H1 (cell line): ENCODE measurements at regions not wholly inside any gene's neighbourhood (a gene's known extent, or its start where the extent isn't known, plus 50 kb on each side); places are given as distances from the start of the nearest gene placed in this dataset.

Experiments
- CTCF ChIA-PET: fragments of 300-600 bp; sonication (Branson Sonifier 250); formaldehyde crosslinking; loops from one replicate; lab custom pipeline; 2021; ENCODE audit not compliant: partially characterized antibody; lab: Charles Lee
- POLR2A ChIA-PET: fragments of 300-600 bp; sonication (Branson Sonifier 250); formaldehyde crosslinking; loops from one replicate; lab custom pipeline; 2021; ENCODE audit warnings: inconsistent platforms; ENCODE audit not compliant: partially characterized antibody; lab: Charles Lee
- DNase-seq, 2 experiments: peaks; one replicate each; pipeline versions ENCODE4 v3.0.0 to v3.0.0-alpha.2; 2010 to 2022; ENCODE audit warnings: low spot score in 2 of 2, low read depth in 1 of 2, mixed read lengths in 1 of 2
- FAIRE-seq: peaks from 2 replicates; lab custom pipeline; 2011; peaks lifted over from hg19 to GRCh38; lab: Jason Lieb, UNC
- H2AFZ ChIP-seq: 2 replicates; pipeline ENCODE4 v1.8.1; 2012; ENCODE audit warnings: low read length, inconsistent platforms
- H2AK5ac ChIP-seq: 2 replicates; pipeline ENCODE4 v1.6.1; 2013; ENCODE audit warnings: low read depth, low read length
- H2BK120ac ChIP-seq: replicated peaks from 2 replicates; pipeline ENCODE3; 2013; ENCODE audit warnings: low read depth, low read length, inconsistent platforms
- H2BK12ac ChIP-seq: 2 replicates; pipeline ENCODE4 v1.6.1; 2013; ENCODE audit warnings: low read depth, low read length
- H2BK15ac ChIP-seq: 2 replicates; pipeline ENCODE4 v1.6.1; 2013; ENCODE audit warnings: low read length
- H2BK20ac ChIP-seq: 2 replicates; pipeline ENCODE4 v1.6.1; 2013; ENCODE audit warnings: low read length
- H2BK5ac ChIP-seq: 2 replicates; pipeline ENCODE4 v1.6.1; 2013; ENCODE audit warnings: low read depth, low read length
- H3K14ac ChIP-seq: 2 replicates; pipeline ENCODE4 v1.6.1; 2013; ENCODE audit warnings: inconsistent platforms; ENCODE audit not compliant: insufficient read length
- H3K18ac ChIP-seq: 2 replicates; pipeline ENCODE4 v1.6.1; 2013; ENCODE audit warnings: low read length; ENCODE audit errors: extremely low read depth
- H3K23ac ChIP-seq: 2 replicates; pipeline ENCODE4 v1.6.1; 2013; ENCODE audit warnings: inconsistent platforms; ENCODE audit not compliant: insufficient read length
- H3K23me2 ChIP-seq: 2 replicates; pipeline ENCODE4 v1.6.1; 2013; ENCODE audit warnings: low read depth, low read length
- H3K27ac ChIP-seq: 2 replicates; pipeline ENCODE4 v1.6.1; 2011; ENCODE audit warnings: low read depth, low read length, inconsistent platforms
- H3K27me3 ChIP-seq, 4 experiments: replicated peaks in 1 of 4; 1 replicate in 1 of 4; 2 replicates in 3 of 4; pipeline versions ENCODE4 v1.6.1 to v1.8.1; 2011 to 2013; ENCODE audit warnings: low read length in 3 of 4, mild to moderate bottlenecking in 3 of 4, inconsistent platforms in 2 of 4, mixed read lengths in 2 of 4, moderate library complexity in 1 of 4; ENCODE audit not compliant: control insufficient read depth in 3 of 4, insufficient read depth in 3 of 4; ENCODE audit errors: extremely low read depth in 1 of 4
- H3K36me3 ChIP-seq, 4 experiments: 2 replicates each; pipeline versions ENCODE4 v1.6.1 to v1.8.1; 2011 to 2013; ENCODE audit warnings: mild to moderate bottlenecking in 4 of 4, low read length in 3 of 4, moderate library complexity in 2 of 4, control low read depth in 1 of 4, inconsistent platforms in 1 of 4; ENCODE audit not compliant: insufficient read depth in 4 of 4, control insufficient read depth in 2 of 4
- H3K4ac ChIP-seq: replicated peaks from 2 replicates; pipeline ENCODE3; 2013; ENCODE audit warnings: low read length, low read depth, mixed read lengths, inconsistent platforms; ENCODE audit not compliant: insufficient read length
- H3K4me1 ChIP-seq, 4 experiments: replicated peaks in 1 of 4; 1 replicate in 1 of 4; 2 replicates in 3 of 4; pipeline versions ENCODE4 v1.6.1 to v1.8.1; 2011 to 2013; ENCODE audit warnings: low read length in 3 of 4, inconsistent platforms in 2 of 4, mixed read lengths in 1 of 4; ENCODE audit not compliant: insufficient read depth in 4 of 4, control insufficient read depth in 3 of 4
- H3K4me2 ChIP-seq, 2 experiments: 2 replicates each; pipeline versions ENCODE4 v1.6.1 to v1.8.1; 2011 to 2013; ENCODE audit warnings: low read depth in 2 of 2, low read length in 2 of 2, control low read depth in 1 of 2, inconsistent platforms in 1 of 2, mild to moderate bottlenecking in 1 of 2; ENCODE audit not compliant: insufficient read depth in 1 of 2
- H3K4me3 ChIP-seq, 4 experiments: fragments of 200-600, 300-600 bp in 1 of 4; sonication (generic), shearing (Covaris generic), sonication (Bioruptor Twin) in 1 of 4; 2 replicates each; pipeline versions ENCODE4 v1.5.1 to v1.8.1; 2011 to 2016; ENCODE audit warnings: low read length in 4 of 4, low read depth in 3 of 4, control low read depth in 2 of 4, inconsistent platforms in 2 of 4, mild to moderate bottlenecking in 2 of 4, mixed read lengths in 1 of 4, moderate library complexity in 1 of 4; ENCODE audit not compliant: insufficient read depth in 2 of 4; ENCODE audit errors: extremely low read depth in 1 of 4
- H3K56ac ChIP-seq: replicated peaks from 2 replicates; pipeline ENCODE3; 2013; ENCODE audit warnings: low read depth, mild to moderate bottlenecking, mixed read lengths, low read length, inconsistent platforms; ENCODE audit not compliant: insufficient read length
- H3K79me1 ChIP-seq: 2 replicates; pipeline ENCODE4 v1.6.1; 2013; ENCODE audit warnings: low read depth, low read length, control low read depth
- H3K79me2 ChIP-seq, 2 experiments: 2 replicates each; pipeline versions ENCODE4 v1.6.1 to v1.8.1; 2012 to 2013; ENCODE audit warnings: low read length in 2 of 2, mild to moderate bottlenecking in 2 of 2, inconsistent platforms in 1 of 2; ENCODE audit not compliant: insufficient read depth in 2 of 2, control insufficient read depth in 1 of 2
- H3K9ac ChIP-seq, 4 experiments: replicated peaks in 1 of 4; 1 replicate in 1 of 4; 2 replicates in 3 of 4; pipeline versions ENCODE4 v1.6.1 to v1.8.1; 2011 to 2013; ENCODE audit warnings: low read depth in 3 of 4, low read length in 3 of 4, control low read depth in 2 of 4, mild to moderate bottlenecking in 2 of 4, moderate library complexity in 2 of 4, inconsistent platforms in 1 of 4; ENCODE audit errors: extremely low read depth in 1 of 4
- H3K9me3 ChIP-seq, 2 experiments: 2 replicates each; pipeline versions ENCODE4 v1.6.1 to v1.8.1; 2012 to 2013; ENCODE audit warnings: mild to moderate bottlenecking in 2 of 2, moderate library complexity in 2 of 2, control low read depth in 1 of 2, inconsistent platforms in 1 of 2, low read depth in 1 of 2, low read length in 1 of 2, mixed read lengths in 1 of 2; ENCODE audit not compliant: insufficient read depth in 2 of 2
- H4K20me1 ChIP-seq, 2 experiments: replicated peaks in 1 of 2; 2 replicates each; pipeline versions ENCODE3 to v1.8.1; 2011 to 2013; ENCODE audit warnings: inconsistent platforms in 2 of 2, low read length in 2 of 2, mild to moderate bottlenecking in 1 of 2; ENCODE audit not compliant: insufficient read depth in 2 of 2, control insufficient read depth in 1 of 2
- H4K5ac ChIP-seq: 2 replicates; pipeline ENCODE4 v1.6.1; 2013; ENCODE audit warnings: low read length, low read depth, mixed read lengths, inconsistent platforms; ENCODE audit not compliant: insufficient read length
- H4K8ac ChIP-seq: 2 replicates; pipeline ENCODE4 v1.8.0; 2013; ENCODE audit warnings: mild to moderate bottlenecking, moderate library complexity, low read length, inconsistent platforms; ENCODE audit not compliant: insufficient read depth; ENCODE audit errors: extremely low read depth
- H4K91ac ChIP-seq: replicated peaks from 2 replicates; pipeline ENCODE3; 2013; ENCODE audit warnings: low read length, mixed read lengths, inconsistent platforms; ENCODE audit not compliant: insufficient read length
- ATF2 ChIP-seq: IDR thresholded peaks from 2 replicates; pipeline ENCODE4 v1.6.1; 2012; ENCODE audit warnings: low read length, inconsistent platforms
- WGBS, 2 experiments: shearing (Covaris generic) in 1 of 2; methylation state at CpG; one replicate each; pipeline versions ENCODE4 v1.1.6 to v1.1.7; 2013 to 2015; ENCODE audit warnings: low lambda C conversion rate in 2 of 2, mixed read lengths in 2 of 2, inconsistent platforms in 1 of 2, low coverage in 1 of 2, missing lambda C conversion rate in 1 of 2; ENCODE audit not compliant: insufficient replicate concordance in 2 of 2, insufficient coverage in 1 of 2, insufficient read length in 1 of 2; ENCODE audit errors: extremely low coverage in 1 of 2, missing lambda C conversion rate in 1 of 2; 5-methylcytosine and 5-hydroxymethylcytosine counted together

- FAIRE-seq: no peak
- H4K20me1 ChIP-seq: no peaks in the 10 kb centered on the region
- H3K79me1 ChIP-seq: no peaks in the 10 kb centered on the region
Measured at GRCh38 chr2:5442736-5443135, 249.4 kb upstream of the SOX11 start.

More at GRCh38 chr2:5442736-5443135, 249.4 kb upstream of the SOX11 start:
- no peak overlapping the region for H3K9ac ChIP-seq
- ChIA-PET POLR2A (no interaction called here), CTCF (interaction anchor here (0.6 kb wide), 1 partner anchor 29 kb away, joined by 3 read pairs; no protein-coding TSS in a partner anchor)
- DNase-seq: no peak
- H2AK5ac ChIP-seq: no peak overlapping the region
- no peak overlapping the region for H2AFZ ChIP-seq
- H3K14ac ChIP-seq: no peak overlapping the region
- no peak overlapping the region for H2BK15ac ChIP-seq
- no peak overlapping the region for H4K8ac ChIP-seq
- no peak for TF ChIP-seq ATF2
- no peaks in the 10 kb centered on the region for H3K4me1 ChIP-seq
- peaks cover 5% of the 10 kb centered on the region; the same call in 1 of the 2 replicates for H3K23me2 ChIP-seq
- no peak overlapping the region for H2BK20ac ChIP-seq
- no peak overlapping the region for H4K91ac ChIP-seq
- H3K4ac ChIP-seq: no peak overlapping the region
- WGBS, 2 experiments: 88% methylated on average over 9 of the region's 9 CpGs; no CpG with 5 or more reads in 1 of the 2 experiments
- no peak overlapping the region for H2BK12ac ChIP-seq
- no peak overlapping the region for H3K4me2 ChIP-seq
- H2BK120ac ChIP-seq: no peak overlapping the region
- H3K56ac ChIP-seq: no peak overlapping the region
- H2BK5ac ChIP-seq: no peak overlapping the region
- H3K18ac ChIP-seq: no peak overlapping the region
- H3K27ac ChIP-seq: no peak overlapping the region
- no peak overlapping the region for H3K4me3 ChIP-seq
- no peaks in the 10 kb centered on the region for H3K27me3 ChIP-seq
- H3K23ac ChIP-seq: no peak overlapping the region
- no peak overlapping the region for H4K5ac ChIP-seq
- no peaks in the 10 kb centered on the region for H3K9me3 ChIP-seq
- no peaks in the 10 kb centered on the region for H3K79me2 ChIP-seq
- no peaks in the 10 kb centered on the region for H3K36me3 ChIP-seq
